GM12875 (cell line): ENCODE measurements at regions not wholly inside any gene's neighbourhood (a gene's known extent, or its start where the extent isn't known, plus 50 kb on each side); places are given as distances from the start of the nearest gene placed in this dataset.
A peak's percentile ranks its signal among the peaks of the same experiment; 100 is the strongest.
"Not testable (repeated sequence)": the region's sequence is repeated elsewhere in the genome, so short reads cannot be mapped to it uniquely, and the experiment has no call there.

Experiments
- H3K4me3 ChIP-seq: one replicate; pipeline ENCODE4 v1.5.1; 2011; ENCODE audit warnings: low read depth, low read length, control low read depth
- TF ChIP-seq, protein P1 (sequence below): IDR thresholded peaks from 2 replicates; pipeline ENCODE4 v1.5.1; 2011; ENCODE audit warnings: low read depth, mild to moderate bottlenecking, control low read depth, inconsistent platforms, low read length, moderate library complexity, borderline replicate concordance; ENCODE audit not compliant: insufficient read depth

DNA sequence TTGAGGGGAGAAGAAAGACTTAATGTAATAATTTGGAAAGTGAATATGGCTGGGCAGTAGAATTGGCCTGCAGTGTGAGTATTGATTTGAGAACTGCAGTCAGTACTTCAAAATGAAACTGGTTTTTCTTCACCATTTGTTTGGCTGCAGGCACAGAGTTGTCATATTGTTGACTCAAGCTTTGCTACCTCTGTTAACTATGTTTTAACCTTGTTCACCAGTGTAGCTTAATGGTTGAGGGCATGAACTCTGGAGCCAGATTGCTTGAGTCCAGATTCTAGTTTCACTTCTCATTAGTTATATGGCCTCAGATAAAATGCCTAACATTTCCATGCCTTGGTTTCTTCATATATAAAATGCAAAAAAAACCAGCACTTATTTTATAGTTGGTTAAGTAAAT lies 64.1 kb downstream of the CFAP44 start:
- TF ChIP-seq, protein P1, sequence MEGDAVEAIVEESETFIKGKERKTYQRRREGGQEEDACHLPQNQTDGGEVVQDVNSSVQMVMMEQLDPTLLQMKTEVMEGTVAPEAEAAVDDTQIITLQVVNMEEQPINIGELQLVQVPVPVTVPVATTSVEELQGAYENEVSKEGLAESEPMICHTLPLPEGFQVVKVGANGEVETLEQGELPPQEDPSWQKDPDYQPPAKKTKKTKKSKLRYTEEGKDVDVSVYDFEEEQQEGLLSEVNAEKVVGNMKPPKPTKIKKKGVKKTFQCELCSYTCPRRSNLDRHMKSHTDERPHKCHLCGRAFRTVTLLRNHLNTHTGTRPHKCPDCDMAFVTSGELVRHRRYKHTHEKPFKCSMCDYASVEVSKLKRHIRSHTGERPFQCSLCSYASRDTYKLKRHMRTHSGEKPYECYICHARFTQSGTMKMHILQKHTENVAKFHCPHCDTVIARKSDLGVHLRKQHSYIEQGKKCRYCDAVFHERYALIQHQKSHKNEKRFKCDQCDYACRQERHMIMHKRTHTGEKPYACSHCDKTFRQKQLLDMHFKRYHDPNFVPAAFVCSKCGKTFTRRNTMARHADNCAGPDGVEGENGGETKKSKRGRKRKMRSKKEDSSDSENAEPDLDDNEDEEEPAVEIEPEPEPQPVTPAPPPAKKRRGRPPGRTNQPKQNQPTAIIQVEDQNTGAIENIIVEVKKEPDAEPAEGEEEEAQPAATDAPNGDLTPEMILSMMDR, result no peak
- no peak overlapping the region for H3K4me3 ChIP-seq

- TF ChIP-seq, protein P1, result no peak
- H3K4me3 ChIP-seq, result no peak overlapping the region
These were observed 67.2 kb downstream of the CFAP44 start for GRCh38 chr3:113374078-113374477.

DNA sequence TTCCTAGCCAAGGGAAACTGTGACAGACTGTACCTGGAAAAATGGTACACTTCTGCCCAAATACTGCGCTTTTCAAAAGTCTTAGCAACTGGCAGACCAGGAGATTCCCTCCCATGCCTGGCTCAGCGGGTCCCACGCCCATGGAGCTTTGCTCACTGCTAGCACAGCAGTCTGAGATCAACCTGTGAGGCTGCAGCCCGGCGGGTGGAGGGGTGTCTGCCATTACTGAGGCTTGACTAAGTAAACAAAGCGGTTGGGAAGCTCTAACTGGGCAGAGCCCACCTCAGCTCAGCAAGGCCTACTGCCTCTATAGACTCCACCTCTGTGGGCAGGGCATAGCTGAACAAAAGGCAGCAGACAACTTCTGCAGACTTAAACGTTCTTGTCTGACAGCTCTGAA lies 74.5 kb downstream of the CFAP44 start:
- H3K4me3 ChIP-seq, result not testable (repeated sequence)

GRCh38 chr3:113355340-113355739 lies 86.0 kb downstream of the CFAP44 start:
- H3K4me3 ChIP-seq, result not testable (repeated sequence)

GRCh38 chr3:113354307-113354706 lies 87.0 kb downstream of the CFAP44 start:
- TF ChIP-seq, protein P1, result no peak
- no peak overlapping the region for H3K4me3 ChIP-seq

DNA sequence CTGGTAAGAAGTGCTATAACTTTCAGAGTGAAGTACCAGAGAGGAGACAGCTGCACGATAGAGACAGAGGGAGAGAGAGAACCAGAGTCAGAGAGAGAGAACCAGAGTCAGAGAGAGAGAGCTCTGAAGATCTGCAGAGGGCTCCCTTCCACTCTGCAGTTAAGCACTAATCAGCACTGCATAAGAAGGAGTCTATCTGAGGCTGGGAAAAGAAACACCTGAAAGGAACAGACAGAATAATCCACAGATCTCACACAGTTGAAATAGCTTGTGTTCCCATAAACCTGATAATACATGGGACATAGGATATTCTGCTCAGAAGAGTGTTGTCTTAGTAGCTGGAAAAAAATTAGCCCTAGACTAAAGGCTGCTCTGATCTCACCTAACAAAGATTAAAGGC lies 87.6 kb downstream of the CFAP44 start:
- H3K4me3 ChIP-seq, result no peak overlapping the region
- TF ChIP-seq, protein P1, result no peak

- H3K4me3 ChIP-seq, result no peak overlapping the region
- TF ChIP-seq, protein P1, result no peak
These were observed 100.5 kb downstream of the CFAP44 start for GRCh38 chr3:113340785-113341184.

- no peak overlapping the region for H3K4me3 ChIP-seq
- TF ChIP-seq, protein P1, result peak; percentile 11; the same call in 1 of the 2 replicates
These were observed 101.6 kb downstream of the CFAP44 start for GRCh38 chr3:113339616-113340244.
